Left renal pelvis (tissue), 4 donors: ENCODE measurements at regions not wholly inside any gene's neighbourhood (a gene's known extent, or its start where the extent isn't known, plus 50 kb on each side); places are given as distances from the start of the nearest gene placed in this dataset.
"Not testable (repeated sequence)": the region's sequence is repeated elsewhere in the genome, so short reads cannot be mapped to it uniquely, and the experiment has no call there.

ENCODE experiments used
- DNase-seq, 4 donors: peaks; one replicate each; pipeline ENCODE4 v3.0.0-alpha.2; 2013; ENCODE audit warnings: low read depth in 4 of 4, low spot score in 3 of 4

GRCh38 chr13:110012102-110012739, 225.8 kb upstream of the IRS2 start:
- DNase-seq, result no peak

DNA sequence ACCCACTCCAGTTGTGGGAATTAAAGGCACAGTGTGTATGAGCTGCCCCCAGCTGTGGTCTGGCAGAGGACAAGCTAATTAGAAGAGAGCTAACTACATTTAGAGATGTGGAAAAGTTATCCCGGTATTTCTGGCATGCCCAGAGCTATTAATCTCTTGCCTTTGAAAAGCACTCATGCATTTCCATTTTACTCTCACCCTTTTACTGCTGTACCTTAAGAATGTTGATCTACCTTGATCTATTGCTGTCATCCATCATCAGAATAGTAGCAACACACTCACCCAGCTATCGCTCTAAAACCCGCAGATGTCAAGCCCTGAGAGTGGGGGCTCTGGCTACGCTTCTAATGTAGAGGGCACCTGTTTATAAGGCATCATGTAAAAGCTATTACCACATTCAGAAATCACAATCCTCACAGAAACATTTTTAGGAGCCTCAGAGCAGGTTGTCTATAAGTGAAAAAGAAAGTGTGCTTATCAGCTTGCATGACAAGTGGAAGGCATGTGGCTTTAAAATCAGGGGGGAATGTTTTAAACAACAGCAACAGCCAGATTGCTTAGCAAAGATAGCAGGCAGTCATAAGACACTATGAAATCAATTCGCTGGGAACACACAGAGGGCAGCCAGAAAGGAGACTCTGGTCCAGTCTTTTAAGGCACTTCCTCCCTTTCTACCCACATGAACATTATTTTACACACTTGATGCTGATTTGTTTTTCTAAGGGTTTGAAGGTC, 224.2 kb upstream of the IRS2 start:
- no peak for DNase-seq

DNA sequence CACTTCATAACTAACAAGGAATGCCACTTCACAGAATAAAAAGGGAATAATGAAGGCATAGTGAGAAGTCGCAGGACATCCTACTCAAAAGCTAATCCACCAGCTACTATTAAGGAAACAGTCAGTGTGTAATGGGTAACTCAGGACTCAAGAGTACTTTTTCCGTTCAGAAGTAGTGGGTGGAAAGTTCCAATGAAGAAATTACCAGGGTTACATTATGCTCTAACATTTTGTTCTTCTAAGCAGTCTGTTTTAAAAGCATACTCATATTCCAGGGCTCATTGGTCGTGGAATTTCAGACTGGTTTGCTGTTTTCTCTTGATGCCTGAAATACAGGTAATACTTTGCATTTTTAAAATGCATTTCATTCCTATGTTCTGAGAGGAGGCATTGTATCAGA, 222.4 kb upstream of the IRS2 start:
- DNase-seq, result no peak

GRCh38 chr13:110006304-110006703, 219.9 kb upstream of the IRS2 start:
- no peak for DNase-seq

DNA sequence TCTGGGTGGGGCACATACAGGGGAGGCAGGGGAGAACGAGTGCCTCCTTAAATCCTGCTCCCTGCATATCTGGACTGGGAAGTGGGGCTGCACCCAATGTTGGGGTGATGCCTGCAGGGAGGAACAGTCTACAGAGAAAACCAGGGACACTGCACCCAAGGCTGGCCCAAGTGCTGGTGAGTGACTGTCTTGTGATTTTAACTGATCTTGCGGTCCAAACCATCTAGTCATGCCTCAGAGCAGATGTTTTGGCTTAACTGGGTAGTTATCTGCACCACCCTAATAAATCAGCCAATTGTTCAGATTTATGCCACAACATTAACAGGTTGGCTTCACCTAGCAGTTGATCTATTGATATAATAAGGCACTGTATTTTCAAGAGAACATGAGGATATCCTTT, 219.2 kb upstream of the IRS2 start:
- DNase-seq, result no peak

GRCh38 chr13:110004814-110005213, 218.4 kb upstream of the IRS2 start:
- DNase-seq, result no peak

DNA sequence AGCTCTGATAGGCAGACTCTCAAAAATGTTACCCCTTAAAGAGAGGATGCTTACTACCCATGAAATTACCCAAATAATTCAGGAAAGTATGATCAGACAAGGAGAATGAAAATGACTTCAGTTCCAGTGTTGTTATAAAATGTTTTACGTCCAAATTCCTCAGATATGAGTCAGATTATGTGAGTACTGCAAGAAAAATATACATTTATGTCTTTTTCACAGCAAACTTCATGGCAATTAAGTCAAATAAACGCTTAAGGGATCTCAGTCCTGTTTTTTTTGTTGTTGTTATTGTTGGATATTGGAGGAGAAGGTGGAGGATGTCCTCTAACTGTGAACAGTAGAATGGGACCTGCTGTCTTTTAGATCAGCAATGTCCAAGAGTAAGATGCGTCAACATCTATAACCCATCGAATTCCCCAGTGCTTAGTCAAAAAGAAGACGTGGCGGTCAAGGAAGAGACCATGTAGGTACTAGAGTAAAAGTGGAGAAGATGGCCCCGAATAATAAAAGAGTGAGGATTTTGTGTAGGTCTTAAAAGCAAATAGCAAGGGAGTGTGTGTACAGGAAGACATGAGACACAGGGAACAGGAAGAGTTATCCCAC, 215.4 kb upstream of the IRS2 start:
- no peak for DNase-seq

GRCh38 chr13:110000534-110001345, 214.4 kb upstream of the IRS2 start:
- no peak for DNase-seq

- DNase-seq, result no peak
Observed at GRCh38 chr13:109999659-110000533, 213.5 kb upstream of the IRS2 start.

- DNase-seq, result no peak
Observed at GRCh38 chr13:109998684-109999533, 212.5 kb upstream of the IRS2 start.

DNA sequence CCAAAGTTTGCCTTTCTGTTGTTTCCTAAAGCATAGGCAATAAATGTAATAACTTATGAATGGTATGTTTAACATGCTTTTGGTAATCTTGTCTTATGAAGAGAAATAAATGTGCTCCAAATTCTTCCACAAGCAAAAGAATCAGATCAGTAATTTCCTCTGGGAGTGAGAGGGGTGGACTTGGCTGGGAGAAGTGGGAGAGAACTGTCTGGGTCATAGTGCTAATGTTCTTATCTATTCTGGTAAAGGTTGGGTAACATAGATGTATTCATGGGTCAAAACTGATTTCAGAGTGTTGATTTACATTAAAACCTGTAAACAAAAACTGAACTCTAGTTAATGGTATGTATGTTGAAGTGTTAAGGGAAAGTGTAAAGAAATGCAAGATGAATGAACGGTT, 211.7 kb upstream of the IRS2 start:
- no peak for DNase-seq

DNA sequence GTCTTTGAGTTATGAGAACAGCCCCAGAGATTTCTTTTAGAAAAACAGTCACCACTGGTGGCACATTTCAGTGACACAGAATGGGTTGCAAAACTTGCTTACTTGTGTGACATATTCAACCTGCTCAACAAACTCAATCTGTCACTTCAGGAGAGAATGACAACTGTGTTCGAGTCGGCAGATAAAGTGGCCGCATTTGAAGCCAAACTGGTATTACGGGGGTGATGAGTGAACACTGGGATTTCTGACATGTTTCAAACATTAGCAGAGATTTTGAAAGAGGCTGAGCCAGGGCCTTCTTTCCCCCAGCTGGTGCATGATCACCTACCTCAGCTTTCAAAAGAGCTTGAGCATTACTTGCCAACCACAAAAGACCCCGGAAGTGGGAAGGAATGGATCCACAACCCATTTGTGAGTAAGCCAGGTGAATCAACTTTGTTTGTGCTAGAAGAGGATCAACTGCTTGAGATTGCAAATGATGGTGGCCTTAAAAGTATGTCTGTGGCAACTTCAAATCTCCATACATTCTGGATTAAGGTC, 210.7 kb upstream of the IRS2 start:
- DNase-seq, result not testable (repeated sequence)

DNA sequence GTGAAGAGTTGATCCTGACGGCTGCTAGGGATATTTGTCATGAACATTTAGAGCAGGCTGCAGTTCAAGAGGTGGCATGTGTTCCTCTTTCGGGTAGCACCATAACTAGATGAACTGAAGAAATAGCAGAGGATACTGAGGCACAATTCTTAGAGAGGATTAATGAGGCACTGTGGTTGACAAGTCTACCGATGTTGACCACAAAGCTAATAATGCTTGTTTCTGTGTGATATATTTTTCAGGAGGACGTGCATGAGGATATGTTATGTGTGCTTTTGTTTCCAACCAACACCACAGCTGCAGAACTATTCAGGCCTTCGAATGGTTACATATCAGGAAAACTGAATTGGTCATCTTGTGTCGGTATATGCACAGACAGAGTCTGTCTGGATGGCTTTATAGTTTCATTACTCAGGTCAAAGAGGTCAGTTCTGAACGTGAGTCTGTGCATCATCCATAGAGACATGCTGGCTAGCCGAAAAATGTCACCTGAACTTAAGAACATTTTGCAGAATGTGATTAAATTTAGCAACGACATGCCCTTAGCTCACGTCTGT, 210.1 kb upstream of the IRS2 start:
- no peak for DNase-seq

- DNase-seq, result no peak
Observed at GRCh38 chr13:109995578-109995977, 209.2 kb upstream of the IRS2 start.

DNA sequence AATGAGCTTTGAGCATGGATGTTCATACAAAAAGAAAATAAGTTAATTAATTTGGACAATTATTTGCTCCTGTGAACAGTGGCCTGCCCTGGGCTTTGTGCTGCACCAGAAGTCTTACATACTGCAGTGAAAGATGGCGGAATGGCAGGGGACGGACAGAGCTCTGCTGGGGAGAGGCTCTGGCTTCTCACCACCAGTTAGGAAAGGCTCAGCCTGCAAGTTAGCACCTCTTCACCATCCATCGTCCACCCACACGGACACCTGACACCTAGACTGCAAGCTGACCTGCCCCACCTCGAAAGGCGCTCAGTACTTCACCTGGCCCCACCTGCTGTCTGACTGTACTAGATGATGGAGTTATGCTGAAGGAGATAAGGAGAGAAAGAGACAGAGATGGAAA, 203.9 kb upstream of the IRS2 start:
- DNase-seq, result no peak

DNA sequence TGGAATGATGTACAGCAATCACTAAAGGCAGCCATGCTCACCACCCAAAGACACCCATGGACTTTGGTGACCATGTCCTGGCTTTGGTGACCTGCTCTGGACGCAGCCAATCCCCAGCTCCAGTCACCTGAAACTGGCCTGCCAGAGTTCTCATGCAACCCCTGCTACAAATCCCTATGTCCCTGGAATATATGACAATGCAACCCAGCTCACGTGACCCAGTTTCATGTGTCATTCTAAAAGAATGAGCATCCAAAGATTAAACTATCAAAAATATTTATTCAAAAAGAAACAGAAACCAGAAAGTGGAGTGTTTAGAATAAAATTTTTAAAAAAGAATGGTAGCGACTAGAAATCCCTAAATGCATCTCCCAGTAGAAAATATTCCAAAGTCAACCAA, 203.3 kb upstream of the IRS2 start:
- DNase-seq, result no peak

GRCh38 chr13:109989155-109989554, 202.8 kb upstream of the IRS2 start:
- no peak for DNase-seq

DNA sequence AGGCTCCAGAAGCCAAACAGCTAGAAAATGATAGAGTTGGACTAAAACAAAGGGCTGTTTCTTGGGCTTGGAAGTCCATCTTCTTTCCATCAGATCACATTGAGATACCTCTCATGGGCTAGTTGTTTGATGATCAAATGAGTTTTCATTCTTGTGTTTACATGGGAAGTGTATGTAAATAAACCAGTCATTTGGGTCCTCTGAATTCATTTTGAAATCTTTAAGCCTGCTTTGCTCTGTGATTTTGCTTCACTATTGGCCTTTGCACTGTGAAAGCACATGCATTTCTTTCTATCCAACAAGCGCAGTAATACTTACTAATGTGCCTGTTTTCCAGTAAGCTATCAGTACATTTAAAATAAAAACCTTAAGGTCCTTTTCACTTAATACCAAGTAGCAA, 200.5 kb upstream of the IRS2 start:
- DNase-seq, result no peak
